HG02970 (cell line): ENCODE measurements at regions not wholly inside any gene's neighbourhood (a gene's known extent, or its start where the extent isn't known, plus 50 kb on each side); places are given as distances from the start of the nearest gene placed in this dataset.
"Not testable (repeated sequence)": the region's sequence is repeated elsewhere in the genome, so short reads cannot be mapped to it uniquely, and the experiment has no call there.

Source experiments
- ATAC-seq: cut with Tn5 transposase; IDR thresholded peaks from one replicate; pipeline ENCODE4 v1.9.1; 2021; ENCODE audit warnings: mild to moderate bottlenecking, moderate library complexity, moderate number of reproducible peaks; ENCODE audit not compliant: unreplicated experiment, low FRiP score

DNA sequence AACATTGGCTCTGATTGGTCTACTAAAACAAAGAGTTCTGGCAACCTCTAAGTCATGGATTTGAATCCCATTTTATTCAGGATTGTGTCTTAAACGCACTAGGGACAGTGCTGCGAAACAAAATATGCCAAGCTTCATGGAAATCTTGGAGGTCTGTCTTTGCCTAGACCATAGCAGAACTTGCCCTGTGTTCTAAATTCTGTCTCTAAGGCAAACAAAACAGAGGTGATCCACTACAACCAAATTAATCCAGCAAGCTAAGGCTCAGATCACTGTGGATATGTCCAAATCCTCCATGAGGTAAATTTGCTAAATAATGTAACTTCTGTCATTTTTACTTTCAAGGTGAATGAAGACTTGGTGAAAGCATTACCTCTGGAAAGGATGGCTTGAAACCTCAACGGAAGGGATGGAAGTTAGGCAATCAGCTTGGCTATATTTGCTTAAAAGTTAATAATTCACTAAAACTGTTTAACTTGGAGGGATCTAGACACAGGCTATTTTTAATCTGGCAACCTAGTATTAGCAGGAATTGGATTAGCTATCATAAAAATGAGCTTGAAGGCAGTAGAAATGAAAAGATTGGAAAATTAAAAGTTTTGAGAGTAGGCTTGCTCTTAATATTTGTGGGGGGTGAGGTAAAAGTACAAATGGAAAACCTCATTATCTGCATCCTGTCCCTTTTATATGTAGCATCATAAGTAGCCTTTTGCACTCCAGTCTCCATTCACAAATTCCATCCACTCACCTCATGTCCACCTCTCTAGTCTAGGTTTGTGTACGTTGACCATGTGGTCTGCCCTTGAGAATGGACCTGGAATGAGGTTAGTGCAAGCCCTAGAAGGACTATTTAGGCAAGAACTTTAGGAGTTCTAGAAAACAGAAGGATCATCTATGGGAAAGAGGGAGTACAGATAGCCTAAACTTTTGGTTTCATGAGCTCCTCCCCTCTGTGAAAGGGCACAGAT, 176.2 kb downstream of the SMC2 start:
- no peak for ATAC-seq

- no peak for ATAC-seq
These were observed 182.7 kb downstream of the SMC2 start for GRCh38 chr9:104276709-104277245.

GRCh38 chr9:104278929-104279496, 184.9 kb downstream of the SMC2 start:
- no peak for ATAC-seq

GRCh38 chr9:104279535-104280177, 185.5 kb downstream of the SMC2 start:
- ATAC-seq: no peak

DNA sequence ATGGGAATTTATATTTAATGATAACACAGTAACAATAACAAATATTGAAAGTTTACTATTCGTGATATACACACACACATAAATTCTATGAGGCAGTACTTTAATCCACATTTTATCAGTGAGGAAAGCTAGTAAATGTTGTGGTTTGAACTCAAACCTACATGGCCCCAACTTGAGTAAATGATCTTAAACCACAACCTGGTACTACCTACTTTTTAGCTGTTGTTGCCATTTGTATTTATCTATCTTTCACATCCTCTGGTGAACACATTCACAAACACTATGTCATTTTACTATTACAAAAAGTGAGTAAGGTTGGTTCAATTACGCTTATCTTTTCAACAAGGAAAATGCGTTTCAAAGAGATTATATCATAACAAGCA, 186.1 kb downstream of the SMC2 start:
- no peak for ATAC-seq

DNA sequence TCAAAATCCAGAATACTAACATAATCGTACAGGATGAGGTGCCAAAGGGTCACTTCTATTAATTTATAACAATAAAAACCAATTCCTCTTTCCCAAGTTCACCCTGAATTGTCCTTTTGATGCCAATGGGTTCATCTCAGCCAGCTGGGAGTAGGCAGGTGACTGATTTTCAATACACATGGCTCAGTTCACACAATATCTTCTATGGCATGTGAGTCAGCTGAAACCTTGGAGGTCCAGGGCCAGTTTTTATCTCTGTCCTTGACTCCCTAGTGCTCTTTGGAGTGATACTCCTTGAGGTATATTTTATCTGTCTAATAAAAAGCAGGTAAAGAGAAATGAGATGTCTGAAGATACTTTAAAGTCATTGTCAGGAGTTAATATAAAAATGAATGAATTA, 186.6 kb downstream of the SMC2 start:
- no peak for ATAC-seq

DNA sequence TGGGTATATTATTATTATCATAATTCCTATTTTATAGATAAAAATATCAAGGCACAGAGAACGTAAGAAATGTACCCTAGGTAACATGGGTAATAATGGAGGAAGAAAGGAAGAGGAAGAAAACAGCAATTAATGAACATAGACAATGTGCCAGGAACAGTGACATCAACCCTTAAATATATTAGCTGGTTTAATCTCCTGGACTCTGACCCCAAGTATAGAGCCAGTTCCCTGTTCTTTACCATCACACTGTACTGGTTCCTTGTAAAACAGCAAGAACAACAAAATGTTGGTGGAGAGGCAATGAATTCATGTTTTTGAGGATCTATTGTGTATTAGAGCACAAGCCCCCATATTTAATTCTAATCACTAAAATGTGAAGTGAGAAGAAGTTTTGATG, 192.1 kb downstream of the SMC2 start:
- no peak for ATAC-seq

DNA sequence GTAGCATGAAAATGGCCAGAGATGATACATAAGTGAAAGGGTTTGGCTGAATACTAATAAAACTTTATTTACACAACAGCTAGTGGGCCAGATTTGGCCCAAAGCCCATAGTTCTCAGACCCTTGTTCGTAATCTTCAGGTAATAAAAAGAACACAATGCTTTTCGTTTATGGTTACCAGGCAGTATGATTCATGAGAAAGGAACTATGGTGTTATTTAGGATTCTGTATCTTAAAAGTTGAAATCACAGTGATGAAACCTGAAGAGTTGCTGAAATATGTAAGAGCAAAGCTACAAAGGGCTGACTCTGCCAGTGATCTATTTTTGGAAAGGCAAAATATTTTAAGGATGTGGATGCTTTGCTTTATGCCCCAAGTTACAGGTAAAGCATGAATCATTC, 192.7 kb downstream of the SMC2 start:
- ATAC-seq: no peak

GRCh38 chr9:104287253-104287878, 193.3 kb downstream of the SMC2 start:
- ATAC-seq: no peak

GRCh38 chr9:104293877-104294276, 199.8 kb downstream of the SMC2 start:
- ATAC-seq: no peak

DNA sequence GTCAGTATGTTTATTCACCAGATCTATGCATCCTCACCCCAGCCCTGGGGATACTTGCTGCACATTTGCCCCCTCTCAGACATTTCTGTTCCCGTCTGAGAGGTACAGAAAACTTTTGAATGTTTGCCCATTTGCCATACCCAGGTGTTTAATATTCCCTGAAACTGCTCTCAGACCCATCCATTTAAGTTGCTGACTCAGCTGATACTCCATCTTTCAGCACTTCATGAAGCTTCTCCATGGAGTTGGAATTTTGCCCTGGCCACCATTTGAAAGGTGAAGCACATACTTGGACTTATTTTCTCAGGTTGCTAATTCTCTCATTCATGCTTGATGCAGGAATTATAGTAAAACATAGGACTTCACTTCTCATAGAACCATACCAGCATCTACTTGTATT, 203.9 kb upstream of the OR13F1 start:
- no peak for ATAC-seq

- ATAC-seq: no peak
These were observed 202.3 kb upstream of the OR13F1 start for GRCh38 chr9:104301755-104302154.

DNA sequence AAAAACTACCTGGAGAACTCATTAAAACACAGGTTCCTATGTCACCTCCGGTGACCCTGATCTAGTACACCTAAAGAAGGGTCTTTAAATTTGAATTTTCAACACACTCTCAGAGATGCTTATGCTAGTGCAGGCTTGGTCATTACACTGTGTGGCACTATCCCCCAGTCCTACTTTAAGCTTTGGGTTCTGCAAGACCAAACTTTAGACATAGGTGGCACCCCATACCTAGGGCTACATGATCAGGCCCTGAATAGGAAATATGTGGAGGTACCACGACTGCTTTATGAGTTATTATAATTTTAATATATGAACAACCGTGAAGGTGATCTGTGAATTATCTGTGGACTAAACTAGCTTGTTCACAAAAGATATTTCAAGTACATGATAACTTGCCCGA, 201.3 kb upstream of the OR13F1 start:
- no peak for ATAC-seq

DNA sequence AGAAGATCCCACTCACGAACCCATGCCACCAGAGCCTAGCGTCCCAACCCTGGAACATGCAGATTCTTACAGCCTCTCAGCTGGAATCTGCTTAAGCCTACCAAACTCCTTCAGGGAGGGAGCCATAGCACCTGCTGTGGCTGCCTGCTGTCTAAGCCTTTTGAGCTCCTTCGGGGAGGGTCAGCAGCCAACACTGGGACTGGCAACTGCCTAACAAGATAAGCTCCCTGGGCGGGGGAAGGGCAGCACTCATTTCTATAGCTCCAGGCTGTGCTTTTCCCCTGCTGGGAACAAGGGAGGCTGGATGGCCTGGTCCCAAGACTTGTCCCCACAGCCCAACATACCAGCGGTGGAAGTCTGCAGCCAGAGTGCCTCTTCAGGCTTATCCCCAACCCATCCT, 199.1 kb upstream of the OR13F1 start:
- no peak for ATAC-seq

DNA sequence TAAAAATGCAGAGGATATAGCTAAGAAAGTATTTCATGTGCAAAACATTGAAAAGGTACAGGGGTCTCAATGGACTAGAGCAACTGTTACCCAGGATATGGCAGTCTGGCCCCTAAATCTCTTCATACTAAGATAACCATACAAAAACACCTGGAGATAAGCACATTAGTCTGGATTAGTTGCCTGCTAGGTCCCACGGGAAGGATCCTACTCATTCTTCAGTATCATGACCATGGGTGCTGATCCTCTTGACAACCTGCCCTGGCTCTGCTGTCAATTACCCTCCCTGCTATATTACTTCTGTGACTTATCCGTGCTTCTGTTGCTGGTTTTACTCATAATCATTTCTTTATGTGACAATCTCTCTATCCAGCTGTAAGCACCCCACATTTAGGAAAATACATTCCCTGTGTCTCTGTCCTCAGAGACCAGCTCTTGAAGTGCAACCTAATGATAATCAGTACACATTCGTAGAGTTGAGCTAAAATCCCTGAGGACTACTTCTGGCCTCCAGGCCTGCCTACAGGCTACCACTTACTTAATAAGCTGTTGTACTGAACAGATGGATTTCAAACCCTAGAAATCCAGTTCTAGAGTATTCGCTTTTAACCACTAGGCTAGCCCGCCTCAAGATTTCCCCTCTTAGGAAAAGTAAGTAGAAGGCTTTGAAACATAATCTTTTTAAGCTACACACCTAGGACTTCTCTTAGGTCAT, 190.5 kb upstream of the OR13F1 start:
- no peak for ATAC-seq

- not testable (repeated sequence) for ATAC-seq
These were observed 187.7 kb upstream of the OR13F1 start for GRCh38 chr9:104316201-104317009.

GRCh38 chr9:104319198-104319597, 184.9 kb upstream of the OR13F1 start:
- no peak for ATAC-seq

DNA sequence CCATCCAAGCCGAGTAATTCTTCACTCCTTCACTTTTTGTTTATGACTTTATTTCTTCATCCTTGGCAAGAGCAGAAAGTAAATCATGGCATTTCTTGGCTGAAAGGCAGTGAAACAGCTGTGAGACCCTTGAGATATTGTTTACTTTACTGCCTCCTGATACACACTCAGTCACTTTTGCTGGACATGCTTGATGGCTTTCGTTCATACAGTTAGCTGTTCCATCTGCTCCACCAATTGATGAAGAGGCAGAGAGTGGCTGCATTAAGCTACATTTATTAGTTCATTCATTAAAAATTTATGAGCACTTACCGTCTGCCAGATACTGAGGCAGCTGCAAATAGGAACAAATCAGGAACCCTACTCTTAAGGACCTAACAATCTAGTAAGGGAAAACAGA, 184.4 kb upstream of the OR13F1 start:
- no peak for ATAC-seq

- ATAC-seq: no peak
These were observed 181.5 kb upstream of the OR13F1 start for GRCh38 chr9:104322596-104322995.
